H9 (cell line): ENCODE measurements at regions not wholly inside any gene's neighbourhood (a gene's known extent, or its start where the extent isn't known, plus 50 kb on each side); places are given as distances from the start of the nearest gene placed in this dataset.

Source experiments
- DNase-seq: peaks from one replicate; pipeline ENCODE4 v3.0.0-alpha.2; 2017
- H2AFZ ChIP-seq: one replicate; pipeline ENCODE4 v1.6.1; 2013; ENCODE audit warnings: mild to moderate bottlenecking, low read length, control low read depth, moderate library complexity
- H2AK5ac ChIP-seq: 2 replicates; pipeline ENCODE4 v1.6.1; 2013; ENCODE audit warnings: low read length, control low read depth, mixed read lengths; ENCODE audit not compliant: insufficient read length
- H2BK120ac ChIP-seq: one replicate; pipeline ENCODE4 v1.6.1; 2013; ENCODE audit warnings: low read depth, mild to moderate bottlenecking, low read length, control low read depth, inconsistent platforms; ENCODE audit not compliant: poor library complexity, severe bottlenecking
- H2BK12ac ChIP-seq: 2 replicates; pipeline ENCODE4 v1.6.1; 2013; ENCODE audit warnings: low read length, control low read depth, mixed read lengths, low read depth; ENCODE audit not compliant: insufficient read length
- H2BK15ac ChIP-seq: 2 replicates; pipeline ENCODE4 v1.6.1; 2013; ENCODE audit warnings: low read depth, low read length, control low read depth
- H2BK20ac ChIP-seq: one replicate; pipeline ENCODE4 v1.6.1; 2013; ENCODE audit warnings: low read depth, mild to moderate bottlenecking, low read length, control low read depth, inconsistent platforms; ENCODE audit not compliant: poor library complexity, severe bottlenecking
- H2BK5ac ChIP-seq: 2 replicates; pipeline ENCODE4 v1.6.1; 2013; ENCODE audit warnings: low read length, control low read depth, mixed read lengths; ENCODE audit not compliant: insufficient read length
- H3K14ac ChIP-seq: 2 replicates; pipeline ENCODE4 v1.6.1; 2013; ENCODE audit warnings: low read length, control low read depth; ENCODE audit not compliant: insufficient read depth
- H3K18ac ChIP-seq: 2 replicates; pipeline ENCODE4 v1.6.1; 2013; ENCODE audit warnings: low read depth, mild to moderate bottlenecking, mixed read lengths, low read length, control low read depth; ENCODE audit not compliant: insufficient read length
- H3K23ac ChIP-seq: 2 replicates; pipeline ENCODE4 v1.6.1; 2013; ENCODE audit warnings: low read length, control low read depth, mixed read lengths, low read depth; ENCODE audit not compliant: insufficient read length
- H3K23me2 ChIP-seq: 2 replicates; pipeline ENCODE4 v1.6.1; 2013; ENCODE audit warnings: low read depth, mild to moderate bottlenecking, mixed read lengths, low read length, control low read depth; ENCODE audit not compliant: insufficient read length, poor library complexity, severe bottlenecking
- H3K27ac ChIP-seq: 2 replicates; pipeline ENCODE4 v1.5.1; 2013; ENCODE audit warnings: low read length, control low read depth, mixed read lengths, low read depth; ENCODE audit not compliant: insufficient read length
- H3K27me3 ChIP-seq: 2 replicates; pipeline ENCODE4 v1.6.1; 2013; ENCODE audit warnings: low read length, control low read depth, inconsistent platforms; ENCODE audit not compliant: insufficient read depth
- H3K4ac ChIP-seq: 2 replicates; pipeline ENCODE4 v1.6.1; 2013; ENCODE audit warnings: low read depth, mild to moderate bottlenecking, control low read depth, inconsistent platforms, low read length, moderate library complexity
- H3K4me1 ChIP-seq: 2 replicates; pipeline ENCODE4 v1.6.1; 2013; ENCODE audit warnings: low read length, control low read depth, inconsistent platforms; ENCODE audit not compliant: insufficient read depth
- H3K4me2 ChIP-seq: 2 replicates; pipeline ENCODE4 v1.6.1; 2013; ENCODE audit warnings: low read length, control low read depth, mixed read lengths; ENCODE audit not compliant: insufficient read length, insufficient read depth
- H3K56ac ChIP-seq: 2 replicates; pipeline ENCODE4 v1.6.1; 2013; ENCODE audit warnings: low read depth, mild to moderate bottlenecking, mixed read lengths, low read length, control low read depth; ENCODE audit not compliant: insufficient read length
- H3K79me1 ChIP-seq: 2 replicates; pipeline ENCODE4 v1.6.1; 2013; ENCODE audit warnings: low read depth, mild to moderate bottlenecking, moderate library complexity, low read length, control low read depth, inconsistent platforms; ENCODE audit not compliant: insufficient read depth, poor library complexity, severe bottlenecking
- H3K79me2 ChIP-seq: 2 replicates; pipeline ENCODE4 v1.6.1; 2013; ENCODE audit warnings: low read length, control low read depth, inconsistent platforms; ENCODE audit not compliant: insufficient read depth
- H3K9ac ChIP-seq: 2 replicates; pipeline ENCODE4 v1.6.1; 2013; ENCODE audit warnings: low read length, control low read depth, mixed read lengths; ENCODE audit not compliant: insufficient read length; ENCODE audit errors: extremely low read depth
- H3K9me3 ChIP-seq: one replicate; pipeline ENCODE4 v1.6.1; 2013; ENCODE audit warnings: low read depth, low read length, inconsistent platforms; ENCODE audit not compliant: control insufficient read depth
- H3T11ph ChIP-seq: one replicate; pipeline ENCODE4 v1.6.1; 2013; ENCODE audit warnings: mild to moderate bottlenecking, low read length, control low read depth, inconsistent platforms
- H4K20me1 ChIP-seq: one replicate; pipeline ENCODE4 v1.6.1; 2013; ENCODE audit not compliant: control insufficient read depth, insufficient read length, insufficient read depth
- H4K5ac ChIP-seq: 2 replicates; pipeline ENCODE4 v1.6.1; 2013; ENCODE audit warnings: low read depth, mild to moderate bottlenecking, mixed read lengths, low read length, control low read depth; ENCODE audit not compliant: insufficient read length
- H4K8ac ChIP-seq: replicated peaks from 2 replicates; pipeline ENCODE4 v1.6.1; 2013; ENCODE audit warnings: low read length, control low read depth, mixed read lengths, low read depth; ENCODE audit not compliant: insufficient read length
- H4K91ac ChIP-seq: 2 replicates; pipeline ENCODE4 v1.6.1; 2013; ENCODE audit warnings: low read depth, mild to moderate bottlenecking, moderate library complexity, mixed read lengths, low read length, control low read depth; ENCODE audit not compliant: insufficient read length
- H3K27ac Mint-ChIP-seq, 3 experiments: 2 replicates in 2 of 3; 3 replicates in 1 of 3; pipeline ENCODE4 v1.8.0; 2020 to 2021; ENCODE audit warnings: mixed read lengths in 3 of 3, mild to moderate bottlenecking in 1 of 3, moderate library complexity in 1 of 3
- H3K27me3 Mint-ChIP-seq: 2 replicates; pipeline ENCODE4 v1.8.0; 2021; ENCODE audit warnings: low read depth, mild to moderate bottlenecking, moderate library complexity, mixed read lengths
- H3K36me3 Mint-ChIP-seq, 3 experiments: 2 replicates in 2 of 3; 3 replicates in 1 of 3; pipeline ENCODE4 v1.8.0; 2020 to 2021; ENCODE audit warnings: low read depth in 3 of 3, mixed read lengths in 3 of 3; ENCODE audit not compliant: insufficient read depth in 1 of 3
- H3K4me1 Mint-ChIP-seq, 2 experiments: 2 replicates each; pipeline ENCODE4 v1.8.0; 2020; ENCODE audit warnings: mixed read lengths in 2 of 2
- H3K4me3 Mint-ChIP-seq, 2 experiments: 2 replicates in 1 of 2; 3 replicates in 1 of 2; pipeline ENCODE4 v1.8.0; 2020 to 2021; ENCODE audit warnings: mild to moderate bottlenecking in 2 of 2, mixed read lengths in 2 of 2, moderate library complexity in 1 of 2
- H3K9me3 Mint-ChIP-seq, 2 experiments: 2 replicates in 1 of 2; 3 replicates in 1 of 2; pipeline ENCODE4 v1.8.0; 2020; ENCODE audit warnings: mild to moderate bottlenecking in 2 of 2, mixed read lengths in 2 of 2, moderate library complexity in 1 of 2
- CTCF ChIP-seq: fragments of 200-600 bp; sonication (generic); conservative IDR thresholded peaks from 3 replicates; pipeline ENCODE4 v1.8.0; 2021; ENCODE audit warnings: antibody characterized with exemption, mild to moderate bottlenecking
- WGBS: extraction: QIAGEN DNeasy Blood & Tissue Kit; methylation state at CpG from one replicate; pipeline ENCODE4 v1.1.7; 2013; ENCODE audit warnings: missing lambda C conversion rate, low lambda C conversion rate, mixed read lengths; ENCODE audit not compliant: insufficient read length; ENCODE audit errors: extremely low coverage; 5-methylcytosine and 5-hydroxymethylcytosine counted together

GRCh38 chr2:37554687-37555086 lies 116.8 kb downstream of the CDC42EP3 start:
- no peaks in the 10 kb centered on the region for H3K36me3 Mint-ChIP-seq
- H4K20me1 ChIP-seq = no peaks in the 10 kb centered on the region
- TF ChIP-seq CTCF = no peak
- H3K27me3 ChIP-seq = no peaks in the 10 kb centered on the region
- no peaks in the 10 kb centered on the region for H3K9me3 ChIP-seq
- no peaks in the 10 kb centered on the region for H3K79me1 ChIP-seq
- H3K14ac ChIP-seq = no peak overlapping the region
- no peak overlapping the region for H4K91ac ChIP-seq
- no peaks in the 10 kb centered on the region for H3K4me1 Mint-ChIP-seq
- no peak overlapping the region for H3K18ac ChIP-seq
- H3K27me3 Mint-ChIP-seq = no peaks in the 10 kb centered on the region
- no peak overlapping the region for H3T11ph ChIP-seq
- H2BK5ac ChIP-seq = no peak overlapping the region
- no peaks in the 10 kb centered on the region for H3K23me2 ChIP-seq
- H3K27ac ChIP-seq = no peak overlapping the region
- H3K23ac ChIP-seq = no peak overlapping the region
- H4K8ac ChIP-seq = no peak overlapping the region
- H3K56ac ChIP-seq = no peak overlapping the region
- H2AK5ac ChIP-seq = no peak overlapping the region
- H2BK120ac ChIP-seq = no peak overlapping the region
- WGBS = no CpG with 5 or more reads among the region's 2 CpGs
- H3K9ac ChIP-seq = no peak overlapping the region
- DNase-seq = no peak
- no peaks in the 10 kb centered on the region for H3K4me1 ChIP-seq
- no peak overlapping the region for H3K4ac ChIP-seq
- no peaks in the 10 kb centered on the region for H3K79me2 ChIP-seq
- no peak overlapping the region for H4K5ac ChIP-seq
- no peak overlapping the region for H2AFZ ChIP-seq
- no peak overlapping the region for H2BK15ac ChIP-seq
- no peak overlapping the region for H3K4me2 ChIP-seq
- H2BK20ac ChIP-seq = no peak overlapping the region
- H3K9me3 Mint-ChIP-seq = no peaks in the 10 kb centered on the region
- H3K27ac Mint-ChIP-seq = no peak overlapping the region
- no peak overlapping the region for H2BK12ac ChIP-seq
- H3K4me3 Mint-ChIP-seq = no peak overlapping the region
